Pancreas (tissue), 10 donors: ENCODE measurements at regions not wholly inside any gene's neighbourhood (a gene's known extent, or its start where the extent isn't known, plus 50 kb on each side); places are given as distances from the start of the nearest gene placed in this dataset.
"Not testable (repeated sequence)": the region's sequence is repeated elsewhere in the genome, so short reads cannot be mapped to it uniquely, and the experiment has no call there.

Experiments used
- ATAC-seq, 4 donors: fragments of 200-7000 bp; cut with Tn5 transposase; one replicate each; pipeline versions ENCODE4 v1.8.0 to v1.9.1; 2020; ENCODE audit warnings: mild to moderate bottlenecking in 4 of 4, moderate library complexity in 4 of 4
- DNase-seq, 6 donors: peaks; one replicate each; pipeline ENCODE4 v3.0.0-alpha.2; 2020
- FAIRE-seq: peaks from 2 replicates; lab custom pipeline; 2012; peaks lifted over from hg19 to GRCh38; lab: Jason Lieb, UNC
- H3K27ac ChIP-seq, 4 donors: fragments of 200-600 bp; sonication (generic); 1 replicate in 3 of 4; 2 replicates in 1 of 4; pipeline versions ENCODE4 v1.5.0 to v1.8.0; 2020
- H3K27me3 ChIP-seq, 4 donors: fragments of 200-600 bp; one replicate each; pipeline ENCODE4 v1.8.0; 2021
- H3K36me3 ChIP-seq, 3 donors: fragments of 200-600 bp; sonication (generic) in 1 of 3; one replicate each; pipeline versions ENCODE4 v1.5.0 to v1.8.0; 2020 to 2021
- H3K4me1 ChIP-seq, 3 donors: fragments of 200-600 bp; one replicate each; pipeline ENCODE4 v1.8.0; 2021
- H3K4me3 ChIP-seq, 4 donors: fragments of 200-600 bp; sonication (generic) in 2 of 4; one replicate each; pipeline versions ENCODE4 v1.5.0 to v1.8.0; 2020 to 2021
- H3K9me3 ChIP-seq, 4 donors: fragments of 200-600 bp; one replicate each; pipeline ENCODE4 v1.8.0; 2021
- WGBS, 2 donors: extraction: QIAGEN DNeasy Blood & Tissue Kit; methylation state at CpG; one replicate each; pipeline ENCODE4 v1.1.7; 2013; 5-methylcytosine and 5-hydroxymethylcytosine counted together
- intact Hi-C, 3 donors: fragments of 100-400 bp; cut with DNase I; formaldehyde crosslinking; loops; one replicate each; pipeline versions ENCODE4 v1.11.1 to v1.14.2; 2022
- TF ChIP-seq, protein P1 (sequence below), 4 donors: fragments of 200-600 bp; sonication (generic) in 3 of 4; IDR thresholded peaks; one replicate each; pipeline versions ENCODE4 v1.5.0 to v1.8.0; 2021; ENCODE audit warnings: antibody characterized with exemption in 4 of 4
- donor health status: healthy with polysubstance abuse.
- donor health status: DM: no; HTN: no; CAD: no; lungs with moderate emphysema.
- donor health status: DM: no; HTN: no; CAD: no.
- donor health status: control.
- donor health status: control.
- donor health status: Bipolar disorder and iron deficiency.
- donor health status: DM: yes; HTN: yes; CAD: no.
- donor health status: DM: no; HTN: no; CAD: no.
- donor health status: DM: no; HTN: no; CAD: no.
- donor health status: DM: yes; HTN: yes; CAD: no.

DNA sequence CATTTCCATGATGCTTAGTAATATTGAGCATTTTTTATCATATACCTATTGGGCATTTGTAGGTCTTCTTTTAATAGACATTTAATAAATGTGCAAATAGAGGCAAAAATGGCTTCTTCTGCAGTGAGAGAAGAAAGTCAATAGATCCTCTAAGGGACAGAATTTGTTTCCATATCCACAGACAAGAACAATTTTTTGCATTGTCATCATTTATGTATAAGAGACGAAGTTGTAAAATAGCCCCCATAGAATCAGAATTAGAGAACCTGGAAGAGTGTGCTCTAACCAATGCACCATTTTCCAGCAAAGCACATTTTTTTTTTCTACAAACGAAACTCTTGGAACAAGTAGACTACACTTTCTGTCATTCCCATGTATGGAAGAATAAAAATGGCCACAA lies 365.1 kb upstream of the PDE3A start:
- 79 to 87% methylated on average over 2 of the region's 2 CpGs for WGBS, 2 donors
- intact Hi-C loops: no loop called here
- H3K4me1 ChIP-seq: peaks cover 0 to 7% (median 7%) of the 10 kb centered on the region in 3 donors
- DNase-seq: no peak
- ATAC-seq: no peak
- no peaks in the 10 kb centered on the region for H3K36me3 ChIP-seq
- peaks cover 0 to 13% (median 0%) of the 10 kb centered on the region in 4 donors for H3K27me3 ChIP-seq
- H3K27ac ChIP-seq: no peak overlapping the region
- FAIRE-seq: no peak
- H3K9me3 ChIP-seq: no peaks in the 10 kb centered on the region
- TF ChIP-seq, protein P1, sequence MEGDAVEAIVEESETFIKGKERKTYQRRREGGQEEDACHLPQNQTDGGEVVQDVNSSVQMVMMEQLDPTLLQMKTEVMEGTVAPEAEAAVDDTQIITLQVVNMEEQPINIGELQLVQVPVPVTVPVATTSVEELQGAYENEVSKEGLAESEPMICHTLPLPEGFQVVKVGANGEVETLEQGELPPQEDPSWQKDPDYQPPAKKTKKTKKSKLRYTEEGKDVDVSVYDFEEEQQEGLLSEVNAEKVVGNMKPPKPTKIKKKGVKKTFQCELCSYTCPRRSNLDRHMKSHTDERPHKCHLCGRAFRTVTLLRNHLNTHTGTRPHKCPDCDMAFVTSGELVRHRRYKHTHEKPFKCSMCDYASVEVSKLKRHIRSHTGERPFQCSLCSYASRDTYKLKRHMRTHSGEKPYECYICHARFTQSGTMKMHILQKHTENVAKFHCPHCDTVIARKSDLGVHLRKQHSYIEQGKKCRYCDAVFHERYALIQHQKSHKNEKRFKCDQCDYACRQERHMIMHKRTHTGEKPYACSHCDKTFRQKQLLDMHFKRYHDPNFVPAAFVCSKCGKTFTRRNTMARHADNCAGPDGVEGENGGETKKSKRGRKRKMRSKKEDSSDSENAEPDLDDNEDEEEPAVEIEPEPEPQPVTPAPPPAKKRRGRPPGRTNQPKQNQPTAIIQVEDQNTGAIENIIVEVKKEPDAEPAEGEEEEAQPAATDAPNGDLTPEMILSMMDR (IDR thresholded peaks at IDR 0.05): no peak
- no peak overlapping the region for H3K4me3 ChIP-seq

- FAIRE-seq: no peak
- 52 to 58% methylated on average over 2 of the region's 2 CpGs for WGBS, 2 donors
- H3K36me3 ChIP-seq: no peaks in the 10 kb centered on the region
- H3K9me3 ChIP-seq: no peaks in the 10 kb centered on the region
- H3K27me3 ChIP-seq: peaks cover 0 to 8% (median 0%) of the 10 kb centered on the region in 4 donors
- TF ChIP-seq, protein P1 (IDR thresholded peaks at IDR 0.05): no peak
- no peak for DNase-seq
- no peak overlapping the region for H3K27ac ChIP-seq
- no peak overlapping the region for H3K4me3 ChIP-seq
- intact Hi-C loops: no loop called here
- ATAC-seq: no peak
- peaks cover 0 to 7% (median 0%) of the 10 kb centered on the region in 3 donors for H3K4me1 ChIP-seq
These were observed 363.4 kb upstream of the PDE3A start for GRCh38 chr12:20004952-20005351.

DNA sequence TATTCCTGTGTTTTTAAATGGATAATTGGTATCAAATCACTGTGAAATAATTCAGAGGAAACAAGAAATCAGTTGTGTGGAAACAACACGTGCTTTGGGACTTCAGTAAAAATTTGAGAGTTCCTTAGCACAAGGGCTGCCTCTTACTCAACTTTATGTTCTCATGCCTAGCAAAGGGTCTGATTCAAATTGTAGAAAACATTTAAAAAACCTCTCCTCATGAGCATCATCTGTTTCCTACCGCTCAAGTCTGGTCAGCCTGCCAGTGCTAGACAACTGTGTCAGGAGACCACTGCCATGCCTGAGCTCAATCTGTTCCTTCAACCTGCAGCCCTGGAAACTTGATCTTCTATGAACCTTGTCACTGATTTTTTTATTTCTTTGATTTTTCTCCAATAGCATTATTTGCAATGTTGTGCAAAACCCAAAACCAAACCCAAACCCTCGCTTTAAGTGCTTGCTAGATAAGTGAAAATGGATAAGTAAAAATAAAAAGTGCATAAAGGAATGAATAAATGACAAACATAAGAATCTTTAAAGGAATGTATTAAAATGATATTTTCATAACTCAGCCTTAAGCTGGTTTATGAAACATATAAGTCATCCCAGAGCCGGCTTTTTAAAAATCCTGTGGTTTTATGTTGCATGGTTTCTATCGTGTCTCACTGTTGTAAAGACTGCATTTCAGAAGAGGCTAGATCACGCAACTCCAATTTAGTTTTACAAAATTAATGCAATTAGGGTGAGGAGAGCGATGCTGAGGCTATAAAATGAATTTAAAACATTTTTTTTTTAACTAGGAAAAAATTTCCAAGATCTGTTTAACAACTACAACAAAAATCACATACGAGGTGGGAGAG lies 361.2 kb upstream of the PDE3A start:
- WGBS, 2 donors: 76 to 86% methylated on average over 8 of the region's 8 CpGs
- ATAC-seq: no peak

DNA sequence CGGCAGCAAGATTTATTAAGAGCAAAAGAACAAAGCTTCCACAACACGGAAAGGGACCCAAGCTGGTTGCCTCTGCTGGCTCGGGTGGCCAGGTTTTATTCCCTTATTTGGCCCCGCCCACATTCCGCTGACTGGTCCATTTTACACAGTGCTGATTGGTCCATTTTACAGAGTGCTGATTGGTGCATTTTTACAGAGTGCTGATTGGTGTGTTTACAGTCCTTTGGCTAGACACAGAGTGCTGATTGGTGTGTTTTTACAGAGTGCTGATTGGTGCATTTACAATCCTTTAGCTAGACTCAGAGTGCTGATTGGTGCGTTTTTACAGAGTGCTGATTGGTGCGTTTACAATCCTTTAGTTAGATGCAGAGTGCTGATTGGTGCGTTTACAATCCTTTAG lies 358.4 kb upstream of the PDE3A start:
- intact Hi-C loops, H3K27me3 ChIP-seq, H3K27ac ChIP-seq, H3K4me3 ChIP-seq, ATAC-seq, H3K36me3 ChIP-seq, DNase-seq, H3K9me3 ChIP-seq, H3K4me1 ChIP-seq, FAIRE-seq: not testable (repeated sequence)
- WGBS, 2 donors: 84 to 93% methylated on average over 8 of the region's 8 CpGs

More for the DNA sequence above, 361.2 kb upstream of the PDE3A start:
- no peaks in the 10 kb centered on the region for H3K9me3 ChIP-seq
- intact Hi-C loops: no loop called here
- H3K4me1 ChIP-seq: peaks cover 0 to 6% (median 0%) of the 10 kb centered on the region in 3 donors
- DNase-seq: no peak
- TF ChIP-seq, protein P1 (IDR thresholded peaks at IDR 0.05): no peak
- H3K27ac ChIP-seq: no peak overlapping the region
- H3K27me3 ChIP-seq: peaks cover 0 to 8% (median 0%) of the 10 kb centered on the region in 4 donors
- H3K36me3 ChIP-seq: no peaks in the 10 kb centered on the region
- no peak overlapping the region for H3K4me3 ChIP-seq
- no peak for FAIRE-seq

DNA sequence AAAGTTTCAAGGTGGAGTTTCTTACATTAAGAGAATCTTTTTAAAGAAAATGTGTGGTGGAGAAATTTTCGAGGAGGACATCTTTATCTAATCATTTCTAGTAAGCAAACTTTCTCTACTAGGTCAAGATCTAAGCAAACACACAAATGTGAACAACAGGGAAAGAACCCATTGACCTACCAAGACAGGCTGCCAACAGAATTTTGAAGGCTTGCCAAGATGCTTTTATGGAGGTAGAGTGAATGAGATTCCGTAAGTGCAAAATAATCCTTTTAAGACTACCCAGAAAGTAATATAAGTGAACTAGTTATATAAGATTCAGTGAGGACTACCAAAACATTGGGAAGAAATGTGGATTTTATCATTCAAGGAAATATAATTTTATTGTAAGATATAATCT lies 357.1 kb upstream of the PDE3A start:
- ATAC-seq (peak in 2 of 4 donors; percentile 58 to 75), DNase-seq (peak in 2 of 6 donors; percentile 25 to 29), FAIRE-seq (peak; percentile 91)
- peaks cover 0 to 6% (median 0%) of the 10 kb centered on the region in 3 donors for H3K4me1 ChIP-seq
- H3K9me3 ChIP-seq: no peaks in the 10 kb centered on the region
- 11 to 12% methylated on average over 2 of the region's 2 CpGs for WGBS, 2 donors
- H3K27me3 ChIP-seq: peaks cover 0 to 8% (median 0%) of the 10 kb centered on the region in 4 donors
- no peak overlapping the region for H3K4me3 ChIP-seq
- no peaks in the 10 kb centered on the region for H3K36me3 ChIP-seq
- no peak overlapping the region for H3K27ac ChIP-seq
- TF ChIP-seq, protein P1 (IDR thresholded peaks at IDR 0.05): no peak
- intact Hi-C loops: no loop called here
